ENCODE measurements at regions not wholly inside any gene's neighbourhood (a gene's known extent, or its start where the extent isn't known, plus 50 kb on each side); places are given as distances from the start of the nearest gene placed in this dataset.

GRCh38 chr6:125432963-125433362, 131.2 kb upstream of the HDDC2 start:
- TF ChIP-seq POLR2A (IDR thresholded peaks at IDR 0.05) (no peak), CTCF (IDR thresholded peaks at IDR 0.05) (no peak)
- Histone ChIP-seq H3K27ac (no peak overlapping the region), H3K27me3 (no peaks in the 10 kb centered on the region), H3K9me3 (no peaks in the 10 kb centered on the region), H3K4me1 (no peaks in the 10 kb centered on the region), H3K4me3 (no peak overlapping the region), H3K36me3 (no peaks in the 10 kb centered on the region)
- DNase-seq, result no peak
- 53 to 59% (median 56%) methylated on average over 5 of the region's 5 CpGs for WGBS, 4 donors
- intact Hi-C loops (cut with DNase I), result no loop called here
- no peak for ATAC-seq

GRCh38 chr6:125434760-125435159, 133.0 kb upstream of the HDDC2 start:
- DNase-seq (no peak), ATAC-seq (no peak)
- no peaks in the 10 kb centered on the region for H3K9me3 ChIP-seq
- H3K27ac ChIP-seq, result no peak overlapping the region
- no peaks in the 10 kb centered on the region for H3K27me3 ChIP-seq
- TF ChIP-seq CTCF (IDR thresholded peaks at IDR 0.05) (no peak), POLR2A (IDR thresholded peaks at IDR 0.05) (no peak)
- H3K4me3 ChIP-seq, result no peak overlapping the region
- intact Hi-C loops (cut with DNase I), result no loop called here
- no peaks in the 10 kb centered on the region for H3K36me3 ChIP-seq
- no peaks in the 10 kb centered on the region for H3K4me1 ChIP-seq
- 81 to 93% (median 86%) methylated on average over 2 of the region's 2 CpGs for WGBS, 4 donors

- Histone ChIP-seq H3K27ac (no peak overlapping the region), H3K4me3 (no peak overlapping the region), H3K4me1 (peaks cover 0 to 9% (median 1%) of the 10 kb centered on the region in 12 donors), H3K9me3 (no peaks in the 10 kb centered on the region), H3K36me3 (no peaks in the 10 kb centered on the region), H3K27me3 (no peaks in the 10 kb centered on the region)
- intact Hi-C loops (cut with DNase I), result no loop called here
- no peak for DNase-seq
- ATAC-seq, result no peak
- WGBS, 4 donors, result 88 to 95% (median 90%) methylated on average over 1 of the region's 1 CpG
- TF ChIP-seq POLR2A (IDR thresholded peaks at IDR 0.05) (no peak), CTCF (IDR thresholded peaks at IDR 0.05) (no peak)
Observed at GRCh38 chr6:125439512-125439911, 137.7 kb upstream of the HDDC2 start.

- peak; percentile 74 to 84 (median 81) for DNase-seq
- H3K4me3 ChIP-seq, result peak overlapping the region in 1 of 12 donors; percentile 26
Observed at GRCh38 chr6:125444006-125444923, 142.5 kb upstream of the HDDC2 start.

More at GRCh38 chr6:125444006-125444923, 142.5 kb upstream of the HDDC2 start:
- 44 to 53% (median 48%) methylated on average over 15 to 16 of the region's 16 CpGs for WGBS, 4 donors
- no peaks in the 10 kb centered on the region for H3K27me3 ChIP-seq
- H3K9me3 ChIP-seq, result peaks cover 0 to 9% (median 0%) of the 10 kb centered on the region in 12 donors
- H3K36me3 ChIP-seq, result no peaks in the 10 kb centered on the region
- intact Hi-C loops (cut with DNase I), result loop anchor here in 2 of 10 donors (5.0 to 10.0 kb wide), 2 partner anchors 82 to 301 kb away; partner anchors contain the start of gene HEY2 (in 1 of the 2)
- H3K27ac ChIP-seq, result peak overlapping the region; percentile 18 to 78 (median 52)
- peaks cover 0 to 15% (median 4%) of the 10 kb centered on the region in 12 donors for H3K4me1 ChIP-seq
- no peak for TF ChIP-seq POLR2A (IDR thresholded peaks at IDR 0.05)
- TF ChIP-seq CTCF (IDR thresholded peaks at IDR 0.05), result no peak
- peak; percentile 82 to 94 (median 86) for ATAC-seq
